ENCODE measurements at regions not wholly inside any gene's neighbourhood (a gene's known extent, or its start where the extent isn't known, plus 50 kb on each side); places are given as distances from the start of the nearest gene placed in this dataset.
"Not testable (repeated sequence)": the region's sequence is repeated elsewhere in the genome, so short reads cannot be mapped to it uniquely, and the experiment has no call there.

DNA sequence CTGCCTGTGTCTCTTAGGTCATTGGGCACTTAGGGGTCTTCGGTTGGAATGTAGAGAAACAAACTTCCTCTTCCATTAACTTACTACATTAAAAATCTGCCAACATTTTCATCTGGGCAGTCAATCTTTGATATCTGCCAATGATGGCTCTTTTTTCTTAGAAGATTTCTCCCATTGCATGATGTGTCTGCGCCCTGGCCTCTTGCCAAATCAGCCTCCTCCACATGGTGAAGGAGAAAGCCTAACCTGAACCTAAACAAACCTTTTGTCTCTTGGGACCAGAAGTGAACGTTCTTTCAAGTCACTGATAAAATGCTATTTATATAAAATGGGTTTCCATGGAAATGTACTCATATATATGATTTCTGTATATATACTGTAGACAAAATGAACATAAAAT, 998.9 kb upstream of the GJE1 start:
- no peak for DNase-seq

- DNase-seq = no peak
Observed at GRCh38 chr6:141133346-141133745, 999.4 kb upstream of the GJE1 start.

DNA sequence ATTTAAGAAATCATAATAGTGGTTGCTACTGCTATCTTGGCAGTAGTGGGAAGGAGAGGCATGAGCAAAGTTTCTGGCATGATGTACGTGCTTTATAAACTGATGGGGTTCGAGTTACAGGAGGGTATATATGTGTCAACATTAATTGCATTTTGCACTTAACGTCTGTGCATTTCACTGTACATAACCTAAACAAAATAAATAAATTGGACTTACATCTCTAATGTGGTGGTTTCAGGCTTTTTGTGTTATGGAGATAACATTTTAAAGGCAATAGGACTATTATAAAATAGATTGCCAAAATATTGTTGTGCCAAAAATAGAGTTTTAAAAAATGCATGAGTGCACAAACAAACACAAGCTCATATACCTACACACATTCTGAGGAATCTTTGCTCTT, 1001.1 kb upstream of the GJE1 start:
- DNase-seq = no peak

- no peak for DNase-seq
Observed at GRCh38 chr6:141123497-141123896, 1009.2 kb upstream of the GJE1 start.

GRCh38 chr6:141123049-141123448, 1009.7 kb upstream of the GJE1 start:
- DNase-seq = no peak

DNA sequence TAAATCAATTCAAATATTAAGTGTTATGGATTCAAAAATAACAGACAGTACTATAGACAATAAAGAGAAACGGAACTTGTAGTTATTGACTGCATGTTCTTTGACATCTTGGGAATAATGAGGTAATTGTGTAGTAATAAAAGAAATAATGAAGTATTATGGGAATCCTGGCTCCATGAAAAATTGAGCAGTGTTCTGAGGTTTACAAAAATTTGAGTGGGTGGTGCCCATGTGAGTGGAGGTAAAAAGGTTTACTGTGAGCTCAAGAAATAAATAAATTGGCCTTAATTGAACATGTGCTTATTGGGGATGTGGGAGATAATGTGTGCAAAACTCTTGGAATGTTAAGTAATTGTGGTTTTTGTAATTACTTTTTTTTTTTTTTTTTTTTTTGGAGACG, 1013.7 kb upstream of the GJE1 start:
- DNase-seq = no peak

DNA sequence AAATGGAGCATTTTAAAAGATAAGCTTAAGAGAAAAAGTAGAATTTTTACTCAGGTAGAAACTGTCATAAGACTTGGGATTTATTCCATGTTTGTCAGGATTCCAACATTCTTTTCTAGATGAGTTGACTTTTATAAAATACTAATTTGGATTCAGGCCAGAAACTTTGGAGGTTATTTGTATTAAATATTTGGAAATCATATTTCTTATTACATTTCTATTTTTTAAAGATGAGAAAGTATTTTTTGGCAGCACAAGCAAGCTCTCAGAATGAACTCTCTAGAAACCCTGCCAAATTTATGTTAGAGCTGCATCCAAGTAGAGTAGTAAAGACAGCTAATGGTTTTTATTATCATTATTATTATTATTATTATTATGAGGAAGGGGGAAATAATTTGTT, 1014.9 kb upstream of the GJE1 start:
- DNase-seq = no peak

DNA sequence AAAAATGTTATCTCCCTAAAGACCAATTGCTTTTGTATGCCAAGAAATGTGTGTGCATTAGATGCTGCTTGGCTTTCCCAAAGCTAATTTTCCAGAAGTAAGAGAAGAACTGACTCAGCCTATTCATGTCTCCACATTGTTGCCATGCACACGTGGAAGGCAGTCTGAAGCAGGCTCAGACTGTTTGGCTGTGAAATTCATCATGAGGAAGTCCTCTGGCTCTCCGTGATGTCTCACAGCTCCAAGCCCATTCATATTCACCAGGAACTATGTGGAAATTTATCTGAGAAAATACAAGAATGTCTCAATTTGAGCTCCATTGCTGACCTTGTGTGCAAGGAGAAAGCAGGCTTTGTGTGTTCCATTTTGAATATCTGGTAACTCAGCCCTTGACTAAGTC, 1022.2 kb upstream of the GJE1 start:
- no peak for DNase-seq

- no peak for DNase-seq
Observed at GRCh38 chr6:141107591-141108160, 1025.0 kb upstream of the GJE1 start.

DNA sequence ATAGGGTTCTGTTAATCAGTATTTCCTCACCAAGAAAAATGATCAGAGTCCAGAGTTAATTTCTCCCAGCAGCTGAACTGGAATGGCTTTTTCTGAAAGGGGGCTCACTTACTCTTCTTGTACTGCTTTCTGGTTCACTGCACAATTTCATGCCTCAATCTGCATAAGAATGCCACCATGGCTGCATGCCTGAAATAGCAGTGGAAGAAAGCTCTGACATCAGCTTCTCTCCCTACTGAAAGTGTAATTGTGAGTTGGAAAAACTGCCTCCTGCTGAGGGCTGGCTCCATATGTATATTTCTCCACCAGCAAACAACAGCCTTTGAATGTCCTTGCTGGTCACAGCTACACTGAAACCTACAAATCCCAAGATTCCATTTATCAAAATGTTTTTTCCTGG, 1027.2 kb upstream of the GJE1 start:
- DNase-seq = no peak

GRCh38 chr6:141103246-141103645, 1029.5 kb upstream of the GJE1 start:
- DNase-seq = no peak

GRCh38 chr6:141097471-141097870, 1035.3 kb upstream of the GJE1 start:
- no peak for DNase-seq

- no peak for DNase-seq
Observed at GRCh38 chr6:141095308-141095707, 1037.4 kb upstream of the GJE1 start.

DNA sequence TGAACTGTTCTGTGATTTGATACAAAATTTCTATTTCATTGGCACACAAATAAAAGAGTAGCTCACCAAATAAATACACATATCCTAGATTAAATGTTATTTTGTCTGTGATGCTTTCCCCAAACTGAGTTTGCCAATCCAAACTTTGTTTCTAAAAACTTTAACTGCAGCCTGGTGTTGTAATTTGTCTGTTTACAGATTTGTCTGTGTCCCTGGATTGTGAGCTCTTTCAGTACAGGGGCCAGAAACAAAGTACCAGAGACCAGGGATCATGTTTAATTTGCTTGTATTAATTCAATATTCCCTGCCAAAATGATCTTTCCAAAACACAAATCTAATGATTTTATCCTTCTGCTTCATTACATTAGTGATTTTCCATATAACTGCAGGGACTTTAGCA, 1044.6 kb upstream of the GJE1 start:
- DNase-seq = no peak

- DNase-seq = peak in 1 of 2 experiments; percentile 21
Observed at GRCh38 chr6:141077355-141078333, 1055.1 kb upstream of the GJE1 start.

GRCh38 chr6:141057761-141058160, 1075.0 kb upstream of the GJE1 start:
- DNase-seq = no peak

DNA sequence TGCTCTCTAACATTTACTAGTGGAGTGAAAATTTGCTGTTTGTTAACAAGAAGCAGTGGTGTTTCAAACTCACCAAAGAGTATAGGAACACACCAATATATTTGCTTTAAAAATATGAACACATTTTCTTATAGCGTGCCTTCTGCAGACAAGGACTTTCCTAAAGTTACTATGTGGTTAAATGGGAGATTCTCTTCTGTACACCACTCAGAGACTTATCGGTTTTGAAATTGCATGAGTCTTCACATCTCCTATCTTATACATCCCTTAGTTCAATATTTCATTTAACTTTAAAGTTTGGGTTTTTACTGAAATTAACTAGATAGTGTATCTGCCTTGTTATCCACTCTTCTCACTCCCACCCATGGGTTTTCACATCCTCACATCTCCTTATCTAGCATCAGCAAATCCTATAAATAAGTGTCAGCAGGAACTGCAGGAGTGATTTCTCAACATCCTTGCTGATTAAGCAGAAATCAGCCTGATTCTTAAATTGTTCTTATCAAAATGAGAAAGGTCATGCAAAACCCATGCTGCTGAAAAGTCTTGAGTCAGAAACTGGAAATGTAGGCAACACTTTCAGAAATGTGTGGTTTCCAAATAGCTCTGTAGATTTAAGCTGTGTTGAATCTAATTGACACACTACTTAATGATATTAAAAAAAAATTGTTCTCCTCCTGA, 1075.6 kb upstream of the GJE1 start:
- no peak for DNase-seq

DNA sequence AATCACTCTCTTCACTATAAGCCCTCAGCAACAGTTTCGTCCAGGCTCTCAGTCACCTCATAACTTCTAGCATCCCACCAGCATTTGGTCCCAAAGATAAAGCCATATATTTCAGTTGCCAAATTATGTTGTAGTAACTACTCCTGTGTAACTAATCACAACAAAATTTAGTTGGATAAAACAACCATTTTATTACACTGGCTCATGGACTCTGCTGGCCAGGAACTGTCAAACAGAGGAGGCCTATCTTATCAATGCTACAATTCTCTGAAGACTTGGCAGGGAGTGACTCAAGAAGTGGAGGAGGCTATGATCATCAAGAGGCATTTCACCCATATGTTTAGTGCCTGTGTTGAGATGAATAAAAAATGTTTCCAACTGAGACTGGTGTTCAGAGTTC, 1082.3 kb upstream of the GJE1 start:
- DNase-seq = no peak

GRCh38 chr6:141048451-141048850, 1084.3 kb upstream of the GJE1 start:
- DNase-seq = no peak

- DNase-seq = not testable (repeated sequence)
Observed at GRCh38 chr6:141046496-141046895, 1086.2 kb upstream of the GJE1 start.

- DNase-seq = no peak
Observed at GRCh38 chr6:141041596-141042087, 1091.1 kb upstream of the GJE1 start.

DNA sequence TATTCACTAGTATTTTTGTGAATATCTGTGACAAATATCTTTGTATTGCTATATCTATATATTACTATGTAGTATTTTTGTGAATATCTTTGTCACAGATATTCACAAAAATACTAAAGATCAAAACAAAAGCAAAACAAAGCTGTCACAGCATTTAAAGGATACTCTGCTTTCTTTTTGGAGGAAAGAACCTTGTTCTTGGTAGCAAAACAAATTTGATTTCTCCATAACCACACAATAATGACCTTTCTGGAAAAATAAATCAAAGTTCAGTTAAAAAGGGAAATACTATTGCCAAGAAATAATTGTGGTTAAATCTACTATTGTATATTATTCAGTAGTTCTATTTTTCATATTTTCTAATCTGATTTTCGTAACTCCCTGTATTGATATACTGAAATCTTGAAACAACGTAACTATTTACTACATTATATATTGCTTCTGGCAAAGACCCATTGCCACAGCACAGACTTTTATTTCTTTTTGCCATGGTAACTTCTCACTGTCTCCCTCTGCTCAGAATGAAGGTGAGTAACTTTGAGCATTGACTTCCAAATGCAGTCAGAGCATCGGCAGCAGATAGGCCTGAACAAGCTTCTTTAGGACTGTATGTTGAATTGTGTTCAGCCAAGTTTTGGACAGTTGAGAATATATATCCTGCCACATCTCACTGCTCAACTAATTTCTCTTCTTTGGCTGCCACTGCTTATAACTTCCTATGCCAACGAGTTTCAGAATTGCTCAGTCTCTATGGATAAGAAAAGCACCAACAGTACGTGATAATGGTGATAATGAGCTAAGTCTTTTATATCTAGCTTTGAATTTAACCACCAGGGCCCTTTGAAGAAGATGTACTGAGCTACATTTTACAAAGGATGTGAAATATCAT, 1097.2 kb upstream of the GJE1 start:
- DNase-seq = no peak

DNA sequence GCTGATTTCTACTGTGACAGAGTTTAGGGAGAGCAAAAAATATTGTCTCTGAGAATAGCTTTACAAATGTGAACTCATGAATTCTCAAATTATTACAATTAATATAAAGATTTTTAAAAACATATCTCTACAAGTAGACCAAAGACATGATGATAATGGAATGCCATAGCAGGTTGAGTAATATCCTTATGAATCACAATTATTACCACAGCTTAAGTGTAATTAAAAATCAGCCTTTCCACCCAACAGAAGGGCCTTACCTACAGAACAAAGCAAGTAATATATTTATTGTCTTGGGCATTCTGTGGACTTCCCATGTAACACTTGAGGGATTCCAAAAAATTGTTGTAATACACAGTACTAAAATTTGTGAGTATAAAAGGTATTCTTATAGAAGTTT, 1099.6 kb upstream of the GJE1 start:
- DNase-seq = no peak

All from activated T-cell treated with anti-CD3 and anti-CD28 coated beads, Interleukin-2, amount 50 U/mL, for 48 hours (primary cell).